NCI-H146 treated with DMSO at 0.1 percent for 48 hours (cell line): ENCODE measurements at regions not wholly inside any gene's neighbourhood (a gene's known extent, or its start where the extent isn't known, plus 50 kb on each side); places are given as distances from the start of the nearest gene placed in this dataset.

Experiments
- DNase-seq: peaks from one replicate; lab custom pipeline; 2025; ENCODE audit not compliant: unreplicated experiment; lab: John Stamatoyannopoulos, UW

- no peak for DNase-seq
Observed at GRCh38 chr3:194279101-194279500, 72.0 kb downstream of the CPN2 start.

DNA sequence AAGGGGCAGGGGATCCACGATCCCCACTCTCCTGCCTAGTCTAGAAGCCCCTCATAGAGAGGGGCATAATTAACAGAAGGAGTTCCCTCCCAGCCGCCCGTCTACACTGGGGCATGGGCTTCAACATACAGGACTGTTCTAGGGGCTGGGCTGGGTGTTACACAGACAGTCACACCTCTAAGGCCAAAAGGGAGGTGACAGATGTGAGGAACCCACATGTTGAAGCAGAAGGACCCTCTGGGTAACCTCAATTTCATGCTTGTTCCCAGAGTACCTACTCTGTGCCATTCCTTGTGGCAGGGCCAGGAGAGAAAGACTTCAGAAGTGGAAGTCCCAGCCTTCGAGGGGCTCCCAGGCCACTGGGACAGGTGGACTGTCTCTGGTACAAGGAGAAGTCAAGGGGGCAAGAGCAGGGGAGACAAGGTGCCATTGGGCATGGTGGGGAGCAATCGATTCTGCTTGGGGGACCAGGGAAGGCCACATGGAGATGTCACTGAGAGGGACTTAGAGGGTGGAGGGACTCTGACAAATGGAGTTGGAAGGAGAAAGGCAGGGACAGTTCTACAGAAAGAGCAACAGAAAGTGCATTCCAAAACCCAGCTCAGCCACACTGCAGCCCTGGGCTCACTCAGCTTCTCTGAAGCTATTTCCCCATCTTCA, 71.3 kb downstream of the CPN2 start:
- DNase-seq: no peak

DNA sequence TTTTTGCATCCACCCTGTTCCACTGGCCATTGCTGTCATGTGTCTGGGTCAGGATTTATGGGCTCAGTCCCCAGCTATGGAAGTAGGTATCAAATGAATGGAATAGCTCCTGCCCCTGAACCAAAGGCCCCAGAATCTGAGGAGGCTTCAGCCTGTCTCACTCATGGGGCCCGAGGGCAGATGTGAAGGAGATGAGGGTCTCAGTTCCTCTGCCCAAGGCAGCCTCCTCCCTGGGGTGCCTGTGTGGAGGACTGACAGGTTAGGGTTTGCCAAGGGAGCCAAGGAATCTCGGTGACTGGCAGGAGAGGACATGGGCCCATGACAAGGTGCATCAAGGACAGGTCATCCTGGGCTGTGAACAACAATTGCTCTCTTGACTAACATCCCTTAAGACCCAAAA, 70.4 kb downstream of the CPN2 start:
- no peak for DNase-seq

GRCh38 chr3:194281306-194281705, 69.8 kb downstream of the CPN2 start:
- no peak for DNase-seq

- DNase-seq: no peak
Observed at GRCh38 chr3:194281766-194282165, 69.4 kb downstream of the CPN2 start.

GRCh38 chr3:194282436-194283122, 68.5 kb downstream of the CPN2 start:
- peak; percentile 72 for DNase-seq

DNA sequence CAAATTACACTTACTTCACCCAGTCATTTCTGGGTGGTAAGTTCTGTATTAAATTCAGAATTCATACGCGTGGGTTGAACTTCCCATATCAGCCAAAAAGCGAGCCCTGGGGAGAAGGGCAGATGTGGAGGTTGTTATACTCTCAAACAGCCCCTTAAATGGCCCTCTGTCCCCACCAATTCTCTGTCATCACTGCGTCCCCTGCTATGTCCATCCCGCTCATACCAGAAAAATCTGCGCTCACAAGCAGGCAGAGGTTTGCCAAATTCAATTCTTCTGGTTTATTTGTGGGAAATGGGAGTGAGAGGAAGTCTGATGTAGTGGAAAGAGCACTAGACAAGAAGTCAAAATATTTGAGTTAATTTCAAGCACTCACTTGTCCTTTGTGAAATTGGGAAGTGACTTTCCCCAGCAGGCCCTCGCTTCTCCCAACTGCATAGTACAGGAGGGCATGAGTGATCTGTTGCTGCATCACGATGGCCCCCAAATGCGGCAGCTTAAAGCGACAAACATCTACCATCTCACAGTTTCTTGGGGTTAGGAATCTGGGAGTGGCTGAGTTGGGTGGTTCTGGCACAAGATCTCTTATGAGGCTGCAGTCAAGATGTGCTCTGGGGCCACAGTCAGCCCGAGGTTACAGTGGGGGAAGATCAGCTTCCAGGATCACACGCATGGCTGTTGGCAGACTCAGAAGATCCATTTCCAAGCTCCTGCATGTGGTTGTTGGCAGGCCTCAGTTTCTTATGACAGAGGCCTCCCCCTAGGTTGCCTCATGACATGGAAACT, 67.7 kb downstream of the CPN2 start:
- no peak for DNase-seq

DNA sequence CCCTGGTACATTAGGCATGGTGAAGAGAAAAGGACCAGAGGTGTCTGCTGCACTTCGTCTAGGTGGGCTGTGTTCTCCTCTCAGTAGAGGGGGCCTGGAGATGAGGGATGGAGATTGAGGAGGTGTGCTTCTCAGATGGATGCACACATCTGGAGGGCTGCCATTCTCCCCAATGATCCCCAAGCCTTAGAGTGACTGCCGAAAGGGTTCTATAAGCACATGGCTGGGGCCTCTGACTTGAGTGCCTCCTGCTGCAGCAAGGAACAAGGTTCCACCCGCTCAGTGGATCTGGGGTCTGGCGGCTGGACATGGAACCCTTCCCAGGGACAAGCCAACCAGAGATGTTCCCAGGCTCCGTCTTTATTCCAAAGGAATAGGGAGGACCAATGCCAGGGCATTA, 66.8 kb downstream of the CPN2 start:
- no peak for DNase-seq

DNA sequence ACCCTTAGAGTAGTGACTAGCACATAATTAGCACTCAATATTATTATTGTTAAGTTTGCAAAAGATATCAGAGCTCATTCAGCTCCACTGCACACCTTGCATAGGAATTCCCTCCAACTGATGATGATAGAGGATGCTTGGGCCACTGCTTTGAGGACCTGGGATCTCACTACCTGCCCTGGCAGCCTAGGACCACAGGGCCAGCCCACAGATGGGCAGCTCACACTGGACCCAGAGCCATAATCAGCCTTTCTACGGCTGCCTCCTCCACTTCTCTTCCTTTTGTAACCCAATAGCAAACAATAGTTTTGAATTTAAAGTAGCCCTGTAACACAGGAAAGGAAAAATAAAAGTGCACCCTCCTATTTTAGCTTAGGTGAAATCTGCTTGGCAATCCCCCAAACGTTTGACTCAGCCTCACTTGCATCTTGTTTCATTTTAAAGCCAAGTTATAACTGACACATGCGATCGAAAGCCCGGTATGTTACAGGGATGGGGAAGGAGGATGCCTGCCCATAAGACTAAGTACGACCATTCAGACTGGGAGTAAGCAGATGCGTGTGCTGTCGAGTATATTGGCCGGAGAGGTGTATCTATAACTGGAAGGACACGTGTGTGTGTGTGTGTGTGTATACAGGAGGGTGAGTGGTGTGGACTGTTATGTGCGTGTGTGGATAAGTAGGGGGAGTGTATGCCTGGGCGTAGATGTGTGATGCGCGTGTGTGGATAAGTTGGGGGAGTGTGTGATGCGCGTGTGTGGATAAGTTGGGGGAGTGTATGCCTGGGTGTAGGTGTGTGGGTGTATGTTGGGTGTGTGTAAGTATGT, 65.9 kb downstream of the CPN2 start:
- DNase-seq: no peak

GRCh38 chr3:194285850-194286197, 65.3 kb downstream of the CPN2 start:
- DNase-seq: no peak

DNA sequence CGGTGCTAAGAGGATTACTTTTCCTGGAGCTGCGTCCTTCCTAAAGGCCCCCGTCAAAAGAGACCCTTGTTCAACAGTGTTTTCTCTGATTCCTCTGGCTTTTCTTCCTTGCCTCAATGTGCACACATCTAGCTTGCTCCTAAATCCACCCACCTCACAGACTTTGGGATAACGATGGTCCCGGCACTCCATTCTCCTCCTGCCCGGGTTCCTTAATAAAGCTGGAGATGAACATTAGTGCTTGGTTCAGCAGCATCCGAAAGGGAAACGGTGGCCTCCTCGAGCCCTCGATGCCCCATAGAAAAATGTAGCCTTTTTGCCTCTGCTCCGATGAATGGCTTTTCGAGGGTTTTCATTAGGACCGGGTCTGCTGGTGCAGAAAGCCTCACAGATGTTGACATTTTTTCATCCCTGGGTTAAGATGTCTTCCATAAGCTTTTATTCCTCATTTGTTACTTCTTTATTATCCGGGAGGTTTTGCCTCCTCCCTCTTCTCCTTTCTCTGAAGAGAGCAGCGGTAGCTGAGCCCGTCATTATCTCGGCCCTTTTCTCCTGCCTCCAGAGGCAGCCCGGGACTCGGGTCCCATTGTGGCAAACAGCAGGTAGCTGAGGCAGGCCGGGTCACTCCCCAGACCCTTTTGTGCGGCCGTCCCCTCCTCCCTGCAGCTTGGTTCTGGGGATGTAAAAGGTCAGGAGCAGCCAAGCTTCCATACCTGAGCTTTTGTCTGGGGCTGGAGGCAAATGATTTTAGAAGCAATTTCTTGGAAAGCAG, 64.6 kb downstream of the CPN2 start:
- peak; percentile 87 for DNase-seq

DNA sequence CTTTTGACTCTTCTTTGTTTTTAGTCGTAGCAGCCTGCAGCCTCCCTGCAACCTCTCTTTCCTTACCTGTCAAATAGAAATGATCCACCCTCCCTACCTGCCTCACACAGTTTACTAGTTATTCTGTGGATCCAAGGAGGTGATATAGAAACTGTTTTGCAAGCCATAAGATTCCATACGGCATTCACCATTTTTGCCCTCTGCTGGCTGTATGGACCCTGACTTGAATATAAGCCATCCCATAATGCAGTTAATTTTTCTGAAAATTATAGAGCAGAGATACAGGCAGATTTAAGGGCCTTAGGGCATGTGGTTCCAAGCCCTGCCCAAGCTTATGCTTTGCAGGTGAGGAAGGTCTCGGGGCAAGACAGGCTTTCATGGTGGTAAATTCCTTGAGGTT, 63.8 kb downstream of the CPN2 start:
- no peak for DNase-seq

DNA sequence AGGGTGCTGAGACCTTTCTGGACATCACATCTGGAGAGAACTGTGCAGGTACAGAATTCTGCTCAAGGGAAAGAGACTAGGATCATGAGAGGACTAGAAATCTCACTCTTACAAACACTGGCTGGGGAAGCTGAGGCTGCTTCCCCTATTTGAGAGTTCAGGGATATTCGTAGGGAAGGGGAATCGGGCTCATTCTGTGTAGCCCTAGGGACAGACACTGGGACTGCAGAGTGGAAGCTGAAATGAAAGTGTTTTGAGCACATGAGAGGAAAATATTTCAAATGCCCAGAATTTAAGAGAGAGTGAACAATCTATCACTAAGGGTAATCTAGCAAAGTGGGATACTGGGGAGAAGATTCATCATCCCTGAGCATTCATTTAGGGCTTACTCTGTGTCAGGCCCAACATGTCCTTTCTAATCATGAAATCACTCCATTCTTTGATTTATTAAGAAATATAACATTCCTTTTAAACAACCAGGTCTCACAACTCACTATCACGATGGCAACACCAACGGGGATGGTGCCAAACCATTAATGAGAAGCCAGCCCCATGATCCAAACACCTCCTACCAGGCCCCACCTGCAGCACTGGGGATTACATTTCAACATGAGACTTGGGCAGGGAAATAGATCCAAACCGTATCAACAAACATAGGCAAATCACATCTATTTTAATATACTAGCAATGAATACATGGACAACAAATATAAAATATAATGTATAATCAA, 63.0 kb downstream of the CPN2 start:
- DNase-seq: no peak
